ENCODE measurements at regions not wholly inside any gene's neighbourhood (a gene's known extent, or its start where the extent isn't known, plus 50 kb on each side); places are given as distances from the start of the nearest gene placed in this dataset.

- intact Hi-C loops (cut with micrococcal nuclease; ENCODE audit: unreplicated experiment) = no loop called here
- H3K36me3 ChIP-seq (ENCODE audit: control insufficient read depth, insufficient read depth, low read length) = no peaks in the 10 kb centered on the region
- no peak for DNase-seq (ENCODE audit: low read depth, low spot score)
- H3K27ac ChIP-seq (ENCODE audit: low read length) = no peak overlapping the region
- ChIA-PET CTCF (no interaction called here), POLR2A (no interaction called here)
- no peaks in the 10 kb centered on the region for H3K4me1 ChIP-seq (ENCODE audit: control insufficient read depth, insufficient read depth, low read length)
- no peak overlapping the region for H3K4me3 ChIP-seq (ENCODE audit: low read depth in 2 of 2, low read length in 2 of 2)
- in situ Hi-C loops (cut with HindIII; ENCODE audit: low pct_unique_long_range_greater_than_20kb, low sequenced_read_pairs) = no loop called here
- H3K9me3 ChIP-seq (ENCODE audit: control insufficient read depth, insufficient read depth, low read depth, low read length) = no peaks in the 10 kb centered on the region
- H3K27me3 ChIP-seq (ENCODE audit: control insufficient read depth, insufficient read depth, low read length) = no peaks in the 10 kb centered on the region
- no peak for TF ChIP-seq POLR2AphosphoS5 (IDR thresholded peaks at IDR 0.05; ENCODE audit: low read depth, low read length)
- TF ChIP-seq, protein P1, sequence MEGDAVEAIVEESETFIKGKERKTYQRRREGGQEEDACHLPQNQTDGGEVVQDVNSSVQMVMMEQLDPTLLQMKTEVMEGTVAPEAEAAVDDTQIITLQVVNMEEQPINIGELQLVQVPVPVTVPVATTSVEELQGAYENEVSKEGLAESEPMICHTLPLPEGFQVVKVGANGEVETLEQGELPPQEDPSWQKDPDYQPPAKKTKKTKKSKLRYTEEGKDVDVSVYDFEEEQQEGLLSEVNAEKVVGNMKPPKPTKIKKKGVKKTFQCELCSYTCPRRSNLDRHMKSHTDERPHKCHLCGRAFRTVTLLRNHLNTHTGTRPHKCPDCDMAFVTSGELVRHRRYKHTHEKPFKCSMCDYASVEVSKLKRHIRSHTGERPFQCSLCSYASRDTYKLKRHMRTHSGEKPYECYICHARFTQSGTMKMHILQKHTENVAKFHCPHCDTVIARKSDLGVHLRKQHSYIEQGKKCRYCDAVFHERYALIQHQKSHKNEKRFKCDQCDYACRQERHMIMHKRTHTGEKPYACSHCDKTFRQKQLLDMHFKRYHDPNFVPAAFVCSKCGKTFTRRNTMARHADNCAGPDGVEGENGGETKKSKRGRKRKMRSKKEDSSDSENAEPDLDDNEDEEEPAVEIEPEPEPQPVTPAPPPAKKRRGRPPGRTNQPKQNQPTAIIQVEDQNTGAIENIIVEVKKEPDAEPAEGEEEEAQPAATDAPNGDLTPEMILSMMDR (IDR thresholded peaks at IDR 0.05) = no peak
- TF ChIP-seq SIN3A (IDR thresholded peaks at IDR 0.05; ENCODE audit: borderline replicate concordance, insufficient read depth, low read depth, low read length) = no peak
- no TSS peak for BruUV-seq (replicated peaks)
- no peak for ATAC-seq
These were observed 647.3 kb downstream of the TBC1D22A start for GRCh38 chr22:47409539-47410275.

DNA sequence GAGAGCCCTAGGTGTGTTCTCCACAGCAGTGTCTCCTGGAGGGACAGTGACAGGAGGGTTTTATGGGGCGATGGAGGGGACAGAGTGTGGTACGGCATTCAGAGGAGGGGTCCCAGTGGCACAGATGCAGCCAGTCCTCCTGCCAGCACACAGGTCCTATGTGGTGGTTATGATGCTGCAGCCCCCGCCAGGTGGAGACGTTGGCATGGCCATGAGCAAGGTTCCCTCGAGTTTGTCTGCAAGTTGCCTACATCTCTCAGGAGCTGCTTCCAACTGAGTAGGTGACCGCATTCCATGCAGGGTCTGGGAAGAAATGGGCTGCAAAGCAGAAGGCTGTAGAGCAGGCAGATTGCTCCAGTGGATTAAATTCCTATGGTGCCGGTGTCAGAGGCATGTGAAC is 646.0 kb downstream of the TBC1D22A start:
- Histone ChIP-seq H3K36me3 (ENCODE audit: control insufficient read depth, insufficient read depth, low read length) (no peaks in the 10 kb centered on the region), H3K4me1 (ENCODE audit: control insufficient read depth, insufficient read depth, low read length) (no peaks in the 10 kb centered on the region), H3K27me3 (ENCODE audit: control insufficient read depth, insufficient read depth, low read length) (no peaks in the 10 kb centered on the region), H3K27ac (ENCODE audit: low read length) (no peak overlapping the region), H3K4me3 (ENCODE audit: low read depth in 2 of 2, low read length in 2 of 2) (no peak overlapping the region), H3K9me3 (ENCODE audit: control insufficient read depth, insufficient read depth, low read depth, low read length) (no peaks in the 10 kb centered on the region)
- DNase-seq (ENCODE audit: low read depth, low spot score) = no peak
- in situ Hi-C loops (cut with HindIII; ENCODE audit: low pct_unique_long_range_greater_than_20kb, low sequenced_read_pairs) (no loop called here), intact Hi-C loops (cut with micrococcal nuclease; ENCODE audit: unreplicated experiment) (no loop called here)
- no TSS peak for BruUV-seq (replicated peaks)
- TF ChIP-seq TCF7L2 (IDR thresholded peaks at IDR 0.05; ENCODE audit: low read depth, low read length) (no peak), POLR2AphosphoS5 (IDR thresholded peaks at IDR 0.05; ENCODE audit: low read depth, low read length) (no peak)
- no peak for ATAC-seq
- ChIA-PET POLR2A (no interaction called here), CTCF (no interaction called here)

- in situ Hi-C loops (cut with HindIII; ENCODE audit: low pct_unique_long_range_greater_than_20kb, low sequenced_read_pairs) (no loop called here), intact Hi-C loops (cut with micrococcal nuclease; ENCODE audit: unreplicated experiment) (no loop called here)
- TF ChIP-seq, protein P2, sequence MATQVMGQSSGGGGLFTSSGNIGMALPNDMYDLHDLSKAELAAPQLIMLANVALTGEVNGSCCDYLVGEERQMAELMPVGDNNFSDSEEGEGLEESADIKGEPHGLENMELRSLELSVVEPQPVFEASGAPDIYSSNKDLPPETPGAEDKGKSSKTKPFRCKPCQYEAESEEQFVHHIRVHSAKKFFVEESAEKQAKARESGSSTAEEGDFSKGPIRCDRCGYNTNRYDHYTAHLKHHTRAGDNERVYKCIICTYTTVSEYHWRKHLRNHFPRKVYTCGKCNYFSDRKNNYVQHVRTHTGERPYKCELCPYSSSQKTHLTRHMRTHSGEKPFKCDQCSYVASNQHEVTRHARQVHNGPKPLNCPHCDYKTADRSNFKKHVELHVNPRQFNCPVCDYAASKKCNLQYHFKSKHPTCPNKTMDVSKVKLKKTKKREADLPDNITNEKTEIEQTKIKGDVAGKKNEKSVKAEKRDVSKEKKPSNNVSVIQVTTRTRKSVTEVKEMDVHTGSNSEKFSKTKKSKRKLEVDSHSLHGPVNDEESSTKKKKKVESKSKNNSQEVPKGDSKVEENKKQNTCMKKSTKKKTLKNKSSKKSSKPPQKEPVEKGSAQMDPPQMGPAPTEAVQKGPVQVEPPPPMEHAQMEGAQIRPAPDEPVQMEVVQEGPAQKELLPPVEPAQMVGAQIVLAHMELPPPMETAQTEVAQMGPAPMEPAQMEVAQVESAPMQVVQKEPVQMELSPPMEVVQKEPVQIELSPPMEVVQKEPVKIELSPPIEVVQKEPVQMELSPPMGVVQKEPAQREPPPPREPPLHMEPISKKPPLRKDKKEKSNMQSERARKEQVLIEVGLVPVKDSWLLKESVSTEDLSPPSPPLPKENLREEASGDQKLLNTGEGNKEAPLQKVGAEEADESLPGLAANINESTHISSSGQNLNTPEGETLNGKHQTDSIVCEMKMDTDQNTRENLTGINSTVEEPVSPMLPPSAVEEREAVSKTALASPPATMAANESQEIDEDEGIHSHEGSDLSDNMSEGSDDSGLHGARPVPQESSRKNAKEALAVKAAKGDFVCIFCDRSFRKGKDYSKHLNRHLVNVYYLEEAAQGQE (IDR thresholded peaks at IDR 0.05; ENCODE audit: insufficient read depth in 1 of 2, low read depth in 2 of 2, low read length in 1 of 2) = no peak
- TF ChIP-seq POLR2AphosphoS5 (IDR thresholded peaks at IDR 0.05; ENCODE audit: low read depth, low read length) (no peak), TCF7L2 (IDR thresholded peaks at IDR 0.05; ENCODE audit: low read depth, low read length) (no peak), SIN3A (IDR thresholded peaks at IDR 0.05; ENCODE audit: borderline replicate concordance, insufficient read depth, low read depth, low read length) (no peak)
- TF ChIP-seq, protein P1 (IDR thresholded peaks at IDR 0.05) = no peak
- POLR2A ChIA-PET = no interaction called here
- CTCF ChIA-PET = no interaction called here
- no peaks in the 10 kb centered on the region for H3K36me3 ChIP-seq (ENCODE audit: control insufficient read depth, insufficient read depth, low read length)
- no peaks in the 10 kb centered on the region for H3K9me3 ChIP-seq (ENCODE audit: control insufficient read depth, insufficient read depth, low read depth, low read length)
- H3K4me1 ChIP-seq (ENCODE audit: control insufficient read depth, insufficient read depth, low read length) = no peaks in the 10 kb centered on the region
- H3K4me3 ChIP-seq (ENCODE audit: low read depth in 2 of 2, low read length in 2 of 2) = no peak overlapping the region
- no peak overlapping the region for H3K27ac ChIP-seq (ENCODE audit: low read length)
- H3K27me3 ChIP-seq (ENCODE audit: control insufficient read depth, insufficient read depth, low read length) = no peaks in the 10 kb centered on the region
- ATAC-seq (no peak), DNase-seq (ENCODE audit: low read depth, low spot score) (no peak)
- no TSS peak for BruUV-seq (replicated peaks)
These were observed 645.1 kb downstream of the TBC1D22A start for GRCh38 chr22:47407461-47408025.

All from Panc1 (cell line).